CD14-positive monocyte (primary cell): ENCODE measurements at regions not wholly inside any gene's neighbourhood (a gene's known extent, or its start where the extent isn't known, plus 50 kb on each side); places are given as distances from the start of the nearest gene placed in this dataset.

Experiments
- DNase-seq, 3 donors: peaks; one replicate each; pipeline ENCODE4 v3.0.0-alpha.2; 2011 to 2022
- H2AFZ ChIP-seq: 2 replicates; pipeline ENCODE4 v1.6.0; 2012; ENCODE audit warnings: mild to moderate bottlenecking, low read depth, low read length, inconsistent platforms; ENCODE audit not compliant: insufficient read depth, poor library complexity, severe bottlenecking
- H3K27ac ChIP-seq, 2 donors: 1 replicate in 1 of 2; 2 replicates in 1 of 2; pipeline ENCODE4 v1.5.1; 2012 to 2013; ENCODE audit warnings: low read length in 2 of 2, control low read depth in 1 of 2, inconsistent platforms in 1 of 2, low read depth in 1 of 2, mild to moderate bottlenecking in 1 of 2
- H3K27me3 ChIP-seq, 2 donors: one replicate each; pipeline versions ENCODE4 v1.6.0 to v1.6.1; 2011 to 2013; ENCODE audit warnings: low read length in 2 of 2; ENCODE audit not compliant: control insufficient read depth in 2 of 2, insufficient read depth in 2 of 2
- H3K36me3 ChIP-seq, 2 donors: replicated peaks in 1 of 2; 1 replicate in 1 of 2; 2 replicates in 1 of 2; pipeline versions ENCODE4 v1.5.1 to v1.6.1; 2012 to 2013; ENCODE audit warnings: low read length in 2 of 2, control low read depth in 1 of 2, inconsistent platforms in 1 of 2, mild to moderate bottlenecking in 1 of 2; ENCODE audit not compliant: insufficient read depth in 2 of 2, control insufficient read depth in 1 of 2
- H3K4me1 ChIP-seq, 2 donors: 1 replicate in 1 of 2; 2 replicates in 1 of 2; pipeline versions ENCODE4 v1.5.1 to v1.6.1; 2012 to 2013; ENCODE audit warnings: low read length in 2 of 2, control low read depth in 1 of 2, inconsistent platforms in 1 of 2, mild to moderate bottlenecking in 1 of 2, moderate library complexity in 1 of 2; ENCODE audit not compliant: insufficient read depth in 2 of 2, control insufficient read depth in 1 of 2
- H3K4me2 ChIP-seq: replicated peaks from 2 replicates; pipeline ENCODE3; 2012; ENCODE audit warnings: low read length, moderate library complexity, mild to moderate bottlenecking; ENCODE audit not compliant: poor library complexity, severe bottlenecking; ENCODE audit errors: extremely low read depth
- H3K4me3 ChIP-seq, 3 experiments: fragments of 200-600 bp in 1 of 3; sonication (generic) in 1 of 3; replicated peaks in 1 of 3; 1 replicate in 2 of 3; 2 replicates in 1 of 3; pipeline ENCODE4 v1.5.1; 2011 to 2013; ENCODE audit warnings: low read length in 3 of 3, mild to moderate bottlenecking in 3 of 3, control low read depth in 2 of 3, low read depth in 2 of 3, inconsistent platforms in 1 of 3, moderate library complexity in 1 of 3
- H3K79me2 ChIP-seq: 2 replicates; pipeline ENCODE4 v1.6.0; 2012; ENCODE audit warnings: mild to moderate bottlenecking, control low read depth, inconsistent platforms, low read length, moderate library complexity; ENCODE audit not compliant: insufficient read depth
- H3K9ac ChIP-seq: 2 replicates; pipeline ENCODE4 v1.6.0; 2017; ENCODE audit warnings: low read length, mild to moderate bottlenecking; ENCODE audit not compliant: insufficient read depth, poor library complexity, severe bottlenecking
- H3K9me3 ChIP-seq, 2 donors: replicated peaks in 1 of 2; 1 replicate in 1 of 2; 2 replicates in 1 of 2; pipeline versions ENCODE4 v1.5.1 to v1.6.1; 2012 to 2013; ENCODE audit warnings: low read length in 2 of 2, control low read depth in 1 of 2; ENCODE audit not compliant: control insufficient read depth in 1 of 2, insufficient read depth in 1 of 2
- H4K20me1 ChIP-seq: 2 replicates; pipeline ENCODE4 v1.6.0; 2012; ENCODE audit warnings: mild to moderate bottlenecking, low read length, control low read depth, moderate library complexity; ENCODE audit not compliant: insufficient read depth
- H3K27ac Mint-ChIP-seq, 7 donors: one replicate each; pipeline ENCODE4 v1.8.0; 2020; ENCODE audit warnings: mild to moderate bottlenecking in 7 of 7, mixed read lengths in 7 of 7, moderate library complexity in 6 of 7, inconsistent platforms in 2 of 7
- H3K27me3 Mint-ChIP-seq, 3 donors: one replicate each; pipeline ENCODE4 v1.8.0; 2021 to 2022; ENCODE audit warnings: low read depth in 3 of 3, mild to moderate bottlenecking in 3 of 3, mixed read lengths in 3 of 3, moderate library complexity in 3 of 3, inconsistent platforms in 1 of 3
- H3K36me3 Mint-ChIP-seq, 2 donors: one replicate each; pipeline ENCODE4 v1.8.0; 2020; ENCODE audit warnings: mixed read lengths in 2 of 2, inconsistent platforms in 1 of 2, mild to moderate bottlenecking in 1 of 2
- H3K4me1 Mint-ChIP-seq: one replicate; pipeline ENCODE4 v1.8.0; 2020; ENCODE audit warnings: mild to moderate bottlenecking, mixed read lengths
- H3K4me3 Mint-ChIP-seq, 2 donors: one replicate each; pipeline ENCODE4 v1.8.0; 2020; ENCODE audit warnings: mild to moderate bottlenecking in 2 of 2, mixed read lengths in 2 of 2, moderate library complexity in 1 of 2
- H3K9me3 Mint-ChIP-seq, 7 donors: one replicate each; pipeline ENCODE4 v1.8.0; 2020 to 2022; ENCODE audit warnings: mixed read lengths in 7 of 7, mild to moderate bottlenecking in 6 of 7, moderate library complexity in 6 of 7, inconsistent platforms in 2 of 7
- WGBS: methylation state at CpG from one replicate; pipeline ENCODE4 v1.1.5; 2013; ENCODE audit warnings: missing lambda C conversion rate; ENCODE audit not compliant: insufficient coverage; 5-methylcytosine and 5-hydroxymethylcytosine counted together
- intact Hi-C, 2 donors: fragments of 100-400 bp; cut with micrococcal nuclease; formaldehyde crosslinking; loops; one replicate each; pipeline versions ENCODE4 v1.15.0 to v1.15.1; 2023
- TF ChIP-seq, protein P1 (sequence below): fragments of 200-600 bp; IDR thresholded peaks from one replicate; pipeline ENCODE4 v1.8.0; 2022; ENCODE audit warnings: antibody characterized with exemption, mild to moderate bottlenecking

DNA sequence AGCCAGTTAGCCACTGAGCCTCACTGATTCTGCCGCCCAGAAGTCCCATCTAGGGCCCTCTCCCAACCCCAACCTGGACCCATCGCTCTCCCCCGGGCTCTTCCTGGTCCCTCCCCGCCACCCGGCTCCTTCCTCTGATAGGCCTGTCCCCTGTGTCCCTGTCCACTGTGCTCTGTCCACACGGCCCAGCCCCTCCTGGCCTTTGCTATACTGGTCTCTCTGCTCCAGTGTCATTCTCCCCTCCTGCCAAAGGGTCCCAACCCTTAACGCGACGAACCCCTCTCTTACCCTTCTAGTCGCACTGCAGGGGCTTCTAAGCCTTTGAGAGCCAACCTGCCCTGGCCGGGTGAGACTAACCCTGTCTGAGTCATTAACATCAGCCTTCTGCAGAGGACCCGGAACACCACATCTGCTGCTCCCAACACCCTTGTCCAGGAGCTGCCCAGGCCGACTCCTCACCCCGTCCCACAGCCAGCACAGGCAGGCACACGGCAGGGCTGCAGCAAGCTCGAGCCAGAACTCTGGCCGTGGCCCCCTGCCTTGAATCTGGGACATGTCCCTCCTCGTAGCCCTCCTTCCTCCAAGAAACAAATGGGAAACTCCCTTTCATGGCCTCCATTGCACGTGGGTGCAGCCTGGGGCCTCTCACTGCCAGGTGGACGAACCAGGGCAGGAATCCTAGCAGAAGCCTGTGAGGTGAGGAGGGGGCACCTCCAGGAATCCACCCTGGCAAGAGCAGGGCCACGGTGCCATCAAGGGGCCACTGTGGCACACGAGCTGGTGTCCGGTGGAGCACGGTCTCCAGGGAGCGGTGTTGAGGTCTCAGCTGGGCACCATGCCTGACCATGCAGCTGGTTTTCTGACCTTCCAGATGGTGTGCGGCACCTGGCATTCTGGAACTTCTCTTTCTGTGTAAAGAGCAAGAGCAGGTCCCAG lies 140.9 kb upstream of the IQSEC1 start:
- Histone ChIP-seq H3K4me2 (no peak overlapping the region), H3K9me3 (no peaks in the 10 kb centered on the region), H3K4me1 (no peaks in the 10 kb centered on the region), H2AFZ (no peak overlapping the region), H3K27me3 (no peaks in the 10 kb centered on the region), H3K79me2 (no peaks in the 10 kb centered on the region), H3K9ac (no peak overlapping the region), H3K36me3 (no peaks in the 10 kb centered on the region), H3K27ac (no peak overlapping the region), H4K20me1 (no peaks in the 10 kb centered on the region), H3K4me3 (no peak overlapping the region)
- no peak for DNase-seq
- Mint-ChIP-seq H3K4me1 (no peaks in the 10 kb centered on the region), H3K9me3 (peaks cover 0 to 1% (median 0%) of the 10 kb centered on the region in 7 donors), H3K4me3 (no peak overlapping the region), H3K27ac (peak overlapping the region in 1 of 7 donors; percentile 70), H3K27me3 (peaks cover 0 to 2% (median 0%) of the 10 kb centered on the region in 3 donors), H3K36me3 (no peaks in the 10 kb centered on the region)
- intact Hi-C loops = no loop called here
- 92% methylated on average over 25 of the region's 26 CpGs for WGBS
- TF ChIP-seq, protein P1, sequence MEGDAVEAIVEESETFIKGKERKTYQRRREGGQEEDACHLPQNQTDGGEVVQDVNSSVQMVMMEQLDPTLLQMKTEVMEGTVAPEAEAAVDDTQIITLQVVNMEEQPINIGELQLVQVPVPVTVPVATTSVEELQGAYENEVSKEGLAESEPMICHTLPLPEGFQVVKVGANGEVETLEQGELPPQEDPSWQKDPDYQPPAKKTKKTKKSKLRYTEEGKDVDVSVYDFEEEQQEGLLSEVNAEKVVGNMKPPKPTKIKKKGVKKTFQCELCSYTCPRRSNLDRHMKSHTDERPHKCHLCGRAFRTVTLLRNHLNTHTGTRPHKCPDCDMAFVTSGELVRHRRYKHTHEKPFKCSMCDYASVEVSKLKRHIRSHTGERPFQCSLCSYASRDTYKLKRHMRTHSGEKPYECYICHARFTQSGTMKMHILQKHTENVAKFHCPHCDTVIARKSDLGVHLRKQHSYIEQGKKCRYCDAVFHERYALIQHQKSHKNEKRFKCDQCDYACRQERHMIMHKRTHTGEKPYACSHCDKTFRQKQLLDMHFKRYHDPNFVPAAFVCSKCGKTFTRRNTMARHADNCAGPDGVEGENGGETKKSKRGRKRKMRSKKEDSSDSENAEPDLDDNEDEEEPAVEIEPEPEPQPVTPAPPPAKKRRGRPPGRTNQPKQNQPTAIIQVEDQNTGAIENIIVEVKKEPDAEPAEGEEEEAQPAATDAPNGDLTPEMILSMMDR = no peak

DNA sequence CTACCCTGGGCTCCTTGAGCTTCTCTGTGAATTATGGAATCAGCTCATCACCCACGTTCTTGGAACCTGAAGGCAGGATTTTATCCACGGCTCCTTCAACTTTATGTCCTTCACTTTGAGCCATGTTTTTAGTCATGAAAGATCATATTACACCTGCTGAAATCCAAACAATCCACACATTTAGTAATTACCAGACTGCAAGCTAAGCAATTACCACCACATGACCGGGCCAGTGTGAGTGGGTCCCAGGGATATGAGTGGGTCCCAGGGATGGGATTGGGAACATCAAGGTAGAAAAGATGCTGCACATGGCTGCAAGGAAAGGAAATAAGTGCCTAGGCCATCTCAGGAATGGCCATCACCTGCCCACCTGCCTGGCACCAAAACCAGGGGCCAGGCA lies 140.3 kb upstream of the IQSEC1 start:
- H3K27me3 ChIP-seq = no peaks in the 10 kb centered on the region
- no peak overlapping the region for H3K4me3 Mint-ChIP-seq
- peaks cover 0 to 1% (median 0%) of the 10 kb centered on the region in 7 donors for H3K9me3 Mint-ChIP-seq
- no peak for DNase-seq
- H3K9me3 ChIP-seq = no peaks in the 10 kb centered on the region
- WGBS = 100% methylated on average over 2 of the region's 3 CpGs
- H4K20me1 ChIP-seq = no peaks in the 10 kb centered on the region
- H3K36me3 Mint-ChIP-seq = no peaks in the 10 kb centered on the region
- intact Hi-C loops = no loop called here
- no peak overlapping the region for H3K4me3 ChIP-seq
- TF ChIP-seq, protein P1 = no peak
- no peaks in the 10 kb centered on the region for H3K36me3 ChIP-seq
- H3K27ac Mint-ChIP-seq = no peak overlapping the region
- no peaks in the 10 kb centered on the region for H3K4me1 Mint-ChIP-seq
- no peak overlapping the region for H3K4me2 ChIP-seq
- peaks cover 0 to 4% (median 0%) of the 10 kb centered on the region in 3 donors for H3K27me3 Mint-ChIP-seq
- H3K27ac ChIP-seq = no peak overlapping the region
- H3K9ac ChIP-seq = no peak overlapping the region
- no peaks in the 10 kb centered on the region for H3K79me2 ChIP-seq
- H2AFZ ChIP-seq = no peak overlapping the region
- no peaks in the 10 kb centered on the region for H3K4me1 ChIP-seq
